VCaP (cell line): ENCODE measurements at regions not wholly inside any gene's neighbourhood (a gene's known extent, or its start where the extent isn't known, plus 50 kb on each side); places are given as distances from the start of the nearest gene placed in this dataset.

Experiments
- H3K27ac ChIP-seq: fragments of 450-650 bp; 2 replicates; pipeline ENCODE4 v1.5.1; 2017
- TF ChIP-seq, protein P1 (sequence below): fragments of 450-650 bp; conservative IDR thresholded peaks from 2 replicates; pipeline ENCODE4 v1.5.1; 2017; ENCODE audit warnings: mild to moderate bottlenecking, moderate library complexity

DNA sequence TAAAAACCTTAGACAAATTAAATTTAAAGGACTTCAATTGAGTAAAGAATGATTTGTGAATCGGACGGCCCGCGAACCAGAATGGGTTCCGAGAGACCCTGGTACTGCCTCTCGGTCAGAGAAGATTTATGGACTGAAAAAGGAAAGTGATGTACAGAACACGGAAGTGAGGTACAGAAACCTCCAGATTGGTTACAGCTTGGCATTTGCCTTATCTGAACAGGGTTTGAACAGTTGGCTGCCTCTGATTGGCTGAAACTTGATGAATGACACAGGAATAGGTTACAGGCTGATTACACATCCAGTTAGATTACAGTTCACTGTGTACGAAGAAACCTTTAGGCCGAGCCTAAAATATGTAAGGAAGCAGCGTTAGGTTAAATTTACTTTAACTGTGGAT lies 156.5 kb upstream of the EGFLAM start:
- TF ChIP-seq, protein P1, sequence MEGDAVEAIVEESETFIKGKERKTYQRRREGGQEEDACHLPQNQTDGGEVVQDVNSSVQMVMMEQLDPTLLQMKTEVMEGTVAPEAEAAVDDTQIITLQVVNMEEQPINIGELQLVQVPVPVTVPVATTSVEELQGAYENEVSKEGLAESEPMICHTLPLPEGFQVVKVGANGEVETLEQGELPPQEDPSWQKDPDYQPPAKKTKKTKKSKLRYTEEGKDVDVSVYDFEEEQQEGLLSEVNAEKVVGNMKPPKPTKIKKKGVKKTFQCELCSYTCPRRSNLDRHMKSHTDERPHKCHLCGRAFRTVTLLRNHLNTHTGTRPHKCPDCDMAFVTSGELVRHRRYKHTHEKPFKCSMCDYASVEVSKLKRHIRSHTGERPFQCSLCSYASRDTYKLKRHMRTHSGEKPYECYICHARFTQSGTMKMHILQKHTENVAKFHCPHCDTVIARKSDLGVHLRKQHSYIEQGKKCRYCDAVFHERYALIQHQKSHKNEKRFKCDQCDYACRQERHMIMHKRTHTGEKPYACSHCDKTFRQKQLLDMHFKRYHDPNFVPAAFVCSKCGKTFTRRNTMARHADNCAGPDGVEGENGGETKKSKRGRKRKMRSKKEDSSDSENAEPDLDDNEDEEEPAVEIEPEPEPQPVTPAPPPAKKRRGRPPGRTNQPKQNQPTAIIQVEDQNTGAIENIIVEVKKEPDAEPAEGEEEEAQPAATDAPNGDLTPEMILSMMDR: no peak
- H3K27ac ChIP-seq: no peak overlapping the region

DNA sequence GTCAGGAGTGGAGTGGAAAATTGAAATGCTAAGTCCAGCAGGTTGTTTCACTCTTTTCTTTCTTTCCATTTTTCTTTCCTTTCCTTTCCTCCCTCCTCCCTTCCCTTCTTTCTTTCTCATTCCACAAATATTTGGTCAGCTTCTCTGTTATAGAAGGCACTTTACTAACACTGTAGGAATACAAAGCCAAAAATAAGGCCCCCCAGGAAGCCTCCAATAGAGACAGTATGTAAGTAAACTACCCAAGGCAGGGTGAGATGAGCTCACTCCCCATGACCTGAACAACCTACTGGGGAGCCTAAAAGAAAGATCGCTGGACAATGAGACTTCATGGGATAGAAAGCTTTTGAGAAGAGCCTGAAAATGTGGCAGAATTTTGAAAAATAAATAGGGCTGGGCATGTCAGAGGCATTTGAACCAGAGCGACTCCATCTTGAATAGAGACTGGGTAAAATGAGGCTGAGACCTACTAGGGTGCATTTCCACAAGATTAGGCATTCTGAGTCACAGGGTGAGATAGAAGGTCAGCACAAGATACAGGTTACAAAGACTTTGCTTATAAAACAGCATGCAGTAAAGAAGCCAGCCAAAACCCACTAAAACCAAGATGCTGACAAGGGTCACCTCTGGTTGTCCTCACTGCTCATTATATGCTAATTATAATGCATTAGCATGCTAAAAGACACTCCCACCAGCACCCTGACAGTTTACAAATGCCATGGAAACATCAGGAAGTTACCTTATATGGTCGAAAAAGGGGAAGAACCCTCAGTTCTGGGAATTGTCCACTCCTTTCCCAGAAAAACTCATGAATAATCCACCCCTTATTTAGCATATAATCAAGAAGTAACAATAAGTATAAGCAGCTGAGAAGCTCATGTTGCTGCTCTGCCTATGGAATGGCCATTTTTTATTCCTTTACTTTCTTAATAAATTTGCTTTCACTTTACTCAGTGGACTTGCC lies 158.9 kb upstream of the EGFLAM start:
- no peak overlapping the region for H3K27ac ChIP-seq
- TF ChIP-seq, protein P1: no peak

DNA sequence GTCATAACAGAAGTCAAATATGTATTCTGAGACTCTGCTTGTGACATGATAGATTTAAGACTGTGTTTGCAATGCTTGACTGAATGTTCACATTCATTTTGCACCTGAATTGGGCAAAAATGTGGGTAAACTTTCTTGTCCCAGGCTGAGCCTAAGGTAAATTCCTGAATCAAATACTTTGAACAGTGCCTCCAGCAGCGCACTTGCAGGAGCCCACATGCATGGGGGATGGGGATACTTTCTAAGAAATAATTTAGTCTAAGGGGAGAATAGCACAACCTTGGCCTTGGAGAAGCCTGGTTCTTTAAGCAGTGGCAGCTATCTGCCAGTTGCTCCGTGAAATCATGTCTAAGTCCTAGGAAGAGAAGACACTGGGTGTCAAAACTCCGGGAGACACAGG lies 163.5 kb upstream of the EGFLAM start:
- TF ChIP-seq, protein P1: no peak
- H3K27ac ChIP-seq: no peak overlapping the region

GRCh38 chr5:38093855-38094254 lies 164.5 kb upstream of the EGFLAM start:
- TF ChIP-seq, protein P1: no peak
- no peak overlapping the region for H3K27ac ChIP-seq

DNA sequence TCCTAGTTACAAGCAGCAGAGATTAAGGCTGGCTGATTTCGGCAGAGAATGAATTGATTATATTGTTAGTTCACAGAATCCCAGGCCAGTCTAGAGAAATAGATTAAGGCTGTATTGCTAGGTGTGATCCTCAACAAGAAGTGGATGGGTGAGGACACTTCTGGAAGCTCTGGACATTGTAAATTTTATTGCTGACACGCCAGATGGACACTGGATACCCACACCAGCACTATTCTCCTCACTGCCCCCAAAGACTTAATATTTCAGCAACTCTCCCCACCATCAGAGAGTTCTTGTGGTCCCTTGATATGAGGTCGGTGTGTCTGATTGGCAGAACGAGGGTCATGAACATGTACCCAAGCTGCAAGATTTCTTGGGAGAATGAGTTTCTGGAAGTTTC lies 171.6 kb upstream of the EGFLAM start:
- H3K27ac ChIP-seq: no peak overlapping the region
- TF ChIP-seq, protein P1: no peak

DNA sequence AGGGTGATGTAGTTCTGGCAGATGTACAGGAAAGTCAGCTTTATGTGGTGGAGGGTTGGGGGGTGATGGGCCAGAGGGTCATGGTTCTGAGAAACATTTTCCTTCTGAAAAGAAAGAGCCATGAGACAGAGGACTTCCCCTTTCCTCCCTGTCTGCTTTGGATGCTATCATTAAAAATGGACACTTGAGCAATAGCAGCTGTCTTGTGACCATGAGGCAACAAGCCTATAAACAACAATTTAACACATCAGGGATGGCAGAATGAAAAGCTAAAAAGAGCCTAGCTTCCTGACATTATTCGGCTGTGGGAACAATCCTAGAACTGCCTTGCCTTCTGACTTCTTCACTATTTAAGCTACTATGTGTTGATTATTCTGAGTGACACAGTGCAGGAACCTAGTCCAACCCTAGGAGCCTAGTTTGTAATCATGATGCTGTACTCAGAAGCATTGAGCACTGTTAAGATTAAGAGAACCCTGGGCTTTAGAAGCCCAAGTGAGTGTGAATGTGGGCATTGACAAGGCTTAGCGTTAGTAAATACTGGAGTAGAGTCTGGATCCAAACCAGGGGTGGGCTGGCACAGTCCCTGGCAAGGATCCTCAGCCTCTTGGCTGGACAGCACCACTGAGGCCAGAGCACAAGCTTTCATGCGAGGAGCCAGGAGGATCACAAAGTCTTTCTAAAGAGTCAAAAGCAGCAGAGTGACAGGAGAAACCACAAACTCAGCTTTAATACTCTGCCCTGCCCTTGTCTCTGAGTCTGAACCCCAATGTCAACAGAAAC lies 178.5 kb upstream of the EGFLAM start:
- TF ChIP-seq, protein P1: no peak
- H3K27ac ChIP-seq: no peak overlapping the region

- TF ChIP-seq, protein P1: no peak
- H3K27ac ChIP-seq: no peak overlapping the region
Observed at GRCh38 chr5:38078161-38078560, 180.2 kb upstream of the EGFLAM start.
